HCT116 (cell line): ENCODE measurements at regions not wholly inside any gene's neighbourhood (a gene's known extent, or its start where the extent isn't known, plus 50 kb on each side); places are given as distances from the start of the nearest gene placed in this dataset.

Source experiments
- ATAC-seq: fragments of 200-7000 bp; cut with Tn5 transposase; 2 replicates; pipeline ENCODE4 v1.9.1; 2020; ENCODE audit warnings: mild to moderate bottlenecking, moderate library complexity
- BruUV-seq: library from RNA; stranded (reverse); fragments of 400-500 nt; replicated peaks from 2 replicates; lab custom pipeline; 2021; lab: Mats Ljungman, UMichigan
- CTCF ChIA-PET: fragments of 300-600 bp; sonication (Branson Sonifier 250); formaldehyde crosslinking; loops from one replicate; lab custom pipeline; 2021; ENCODE audit warnings: antibody characterized with exemption; lab: Charles Lee
- POLR2A ChIA-PET: fragments of 300-600, 350-600 bp; sonication (Branson Sonifier 250); formaldehyde crosslinking; loops from one replicate; lab custom pipeline; 2021; ENCODE audit warnings: antibody characterized with exemption; lab: Charles Lee
- RAD21 ChIA-PET, 2 experiments: fragments of 300-600 bp; sonication (Branson Sonifier 250); formaldehyde crosslinking; loops; one replicate each; lab custom pipeline; 2023; ENCODE audit warnings: low total read pairs in 2 of 2; ENCODE audit not compliant: uncharacterized antibody in 2 of 2, unreplicated experiment in 2 of 2, low non-redundant PET in 1 of 2; lab: Charles Lee
- DNase-seq: peaks from one replicate; pipeline ENCODE4 v3.0.0-alpha.2; 2010; ENCODE audit warnings: low read depth, low spot score
- H2AFZ ChIP-seq: fragments of 200-600 bp; shearing (Covaris generic), sonication (generic); 2 replicates; pipeline ENCODE4 v1.6.1; 2017; ENCODE audit warnings: low read depth, mixed run types, mixed read lengths, antibody characterized with exemption, low read length; ENCODE audit not compliant: poor library complexity, severe bottlenecking
- H3K27ac ChIP-seq: 2 replicates; pipeline ENCODE4 v1.5.1; 2012; ENCODE audit warnings: low read depth, low read length
- H3K27me3 ChIP-seq: fragments of 200-600 bp; sonication (generic); 2 replicates; pipeline ENCODE4 v1.6.1; 2016; ENCODE audit warnings: mixed run types, low read length, mixed read lengths; ENCODE audit not compliant: insufficient read depth
- H3K36me3 ChIP-seq, 2 experiments: fragments of 200-500 bp in 1 of 2; fragments of 200-600 bp in 1 of 2; sonication (Bioruptor generic) in 1 of 2; sonication (generic) in 1 of 2; 2 replicates each; pipeline versions ENCODE4 v1.5.1 to v1.6.1; 2014 to 2016; ENCODE audit warnings: low read length in 2 of 2, inconsistent platforms in 1 of 2, mixed read lengths in 1 of 2, mixed run types in 1 of 2; ENCODE audit not compliant: insufficient read depth in 2 of 2, control insufficient read depth in 1 of 2
- H3K4me1 ChIP-seq, 2 experiments: fragments of 200-600 bp in 1 of 2; sonication (generic) in 1 of 2; 2 replicates each; pipeline versions ENCODE4 v1.5.1 to v1.6.1; 2012 to 2017; ENCODE audit warnings: low read length in 2 of 2, inconsistent platforms in 1 of 2, mild to moderate bottlenecking in 1 of 2, mixed read lengths in 1 of 2, mixed run types in 1 of 2, moderate library complexity in 1 of 2; ENCODE audit not compliant: insufficient read depth in 2 of 2, control insufficient read depth in 1 of 2
- H3K4me2 ChIP-seq: fragments of 200-600 bp; sonication (generic); 2 replicates; pipeline ENCODE4 v1.6.1; 2017; ENCODE audit warnings: mixed run types, low read length, mixed read lengths
- H3K4me3 ChIP-seq, 2 experiments: fragments of 200-600 bp in 1 of 2; sonication (generic) in 1 of 2; replicated peaks in 1 of 2; 2 replicates each; pipeline ENCODE4 v1.5.1; 2011 to 2016; ENCODE audit warnings: low read length in 2 of 2, control low read depth in 1 of 2, low read depth in 1 of 2, mild to moderate bottlenecking in 1 of 2, mixed read lengths in 1 of 2, mixed run types in 1 of 2
- H3K79me2 ChIP-seq: fragments of 200-600 bp; sonication (generic); 2 replicates; pipeline ENCODE4 v1.6.1; 2017; ENCODE audit warnings: mild to moderate bottlenecking, mixed run types, low read length, moderate library complexity, mixed read lengths; ENCODE audit not compliant: insufficient read depth
- H3K9ac ChIP-seq: fragments of 200-600 bp; sonication (generic); 2 replicates; pipeline ENCODE4 v1.6.1; 2016; ENCODE audit warnings: low read length, mixed read lengths
- H3K9me2 ChIP-seq: fragments of 200-600 bp; sonication (generic), shearing (Covaris generic); 2 replicates; pipeline ENCODE4 v1.6.1; 2017; ENCODE audit warnings: mixed run types, mild to moderate bottlenecking, moderate library complexity; ENCODE audit not compliant: insufficient read depth
- H3K9me3 ChIP-seq, 2 experiments: fragments of 200-500 bp in 1 of 2; fragments of 200-600 bp in 1 of 2; sonication (Bioruptor generic) in 1 of 2; sonication (generic) in 1 of 2; 2 replicates each; pipeline ENCODE4 v1.6.1; 2014 to 2017; ENCODE audit warnings: low read length in 2 of 2, mixed read lengths in 2 of 2, inconsistent platforms in 1 of 2, low read depth in 1 of 2, mild to moderate bottlenecking in 1 of 2, mixed run types in 1 of 2, moderate library complexity in 1 of 2; ENCODE audit not compliant: control insufficient read depth in 1 of 2, insufficient read depth in 1 of 2
- H4K20me1 ChIP-seq: fragments of 200-600 bp; sonication (generic), shearing (Covaris generic); 2 replicates; pipeline ENCODE4 v1.6.1; 2017; ENCODE audit warnings: mixed run types, mild to moderate bottlenecking, moderate library complexity; ENCODE audit not compliant: insufficient read depth
- ATF3 ChIP-seq: IDR thresholded peaks from 2 replicates; pipeline ENCODE4 v1.6.1; 2012
- CBX3 ChIP-seq: IDR thresholded peaks from 2 replicates; pipeline ENCODE4 v1.6.1; 2012; ENCODE audit warnings: low read depth
- EZH2 ChIP-seq: fragments of 200-600 bp; sonication (generic); IDR thresholded peaks from 2 replicates; pipeline ENCODE4 v1.6.1; 2017; ENCODE audit warnings: antibody characterized with exemption, mixed run types
- EZH2phosphoT487 ChIP-seq: fragments of 200-600 bp; IDR thresholded peaks from 2 replicates; pipeline ENCODE4 v1.6.1; 2018; ENCODE audit warnings: antibody characterized with exemption, borderline replicate concordance
- FOSL1 ChIP-seq: IDR thresholded peaks from 2 replicates; pipeline ENCODE4 v1.6.1; 2012; ENCODE audit warnings: low read depth
- JUND ChIP-seq: IDR thresholded peaks from 2 replicates; pipeline ENCODE4 v1.6.1; 2012
- POLR2AphosphoS5 ChIP-seq: IDR thresholded peaks from 2 replicates; pipeline ENCODE4 v1.6.1; 2011; ENCODE audit warnings: mild to moderate bottlenecking, low read depth, low read length, moderate library complexity
- RAD21 ChIP-seq: IDR thresholded peaks from 2 replicates; pipeline ENCODE4 v1.6.1; 2012; ENCODE audit warnings: low read depth, mild to moderate bottlenecking
- REST ChIP-seq: IDR thresholded peaks from 2 replicates; pipeline ENCODE4 v1.6.1; 2012; ENCODE audit warnings: low read depth
- SIN3A ChIP-seq: IDR thresholded peaks from 2 replicates; pipeline ENCODE4 v1.6.1; 2012; ENCODE audit warnings: low read depth
- SP1 ChIP-seq: IDR thresholded peaks from 2 replicates; pipeline ENCODE4 v1.6.1; 2012; ENCODE audit warnings: low read depth
- SRF ChIP-seq: IDR thresholded peaks from 2 replicates; pipeline ENCODE4 v1.6.1; 2012; ENCODE audit warnings: low read depth
- YY1 ChIP-seq: IDR thresholded peaks from 2 replicates; pipeline ENCODE4 v1.6.1; 2011; ENCODE audit warnings: low read length, low read depth, moderate library complexity, mild to moderate bottlenecking; ENCODE audit not compliant: insufficient replicate concordance; ENCODE audit errors: extremely low read depth
- ZBTB33 ChIP-seq: IDR thresholded peaks from 2 replicates; pipeline ENCODE4 v1.6.1; 2011; ENCODE audit warnings: mild to moderate bottlenecking, low read length, moderate library complexity; ENCODE audit not compliant: insufficient replicate concordance; ENCODE audit errors: extremely low read depth
- ZFX ChIP-seq: fragments of 450-650 bp; IDR thresholded peaks from 2 replicates; pipeline ENCODE4 v1.6.1; 2017
- ZNF274 ChIP-seq: fragments of 200-500 bp; sonication (Bioruptor generic); IDR thresholded peaks from 2 replicates; pipeline ENCODE4 v1.6.1; 2014; ENCODE audit warnings: mild to moderate bottlenecking, low read depth, low read length, inconsistent platforms
- intact Hi-C: fragments of 100-400 bp; cut with micrococcal nuclease; formaldehyde crosslinking; loops from 2 replicates; pipeline ENCODE4 v1.10.0; 2022

- TF ChIP-seq SRF = no peak
- TF ChIP-seq POLR2AphosphoS5 = no peak
- no peak for TF ChIP-seq EZH2
- no peak for TF ChIP-seq SIN3A
- no peak for TF ChIP-seq CBX3
- TF ChIP-seq ZFX = no peak
- TF ChIP-seq SP1 = no peak
- TF ChIP-seq RAD21 = no peak
- TF ChIP-seq YY1 = no peak
- TF ChIP-seq EZH2phosphoT487 = no peak
- no peak for TF ChIP-seq ZNF274
- TF ChIP-seq FOSL1 = no peak
- TF ChIP-seq ATF3 = no peak
- no peak for TF ChIP-seq JUND
- TF ChIP-seq REST = no peak
- no peak for TF ChIP-seq ZBTB33
- Histone ChIP-seq H3K36me3 (no peaks in the 10 kb centered on the region), H3K4me2 (no peak overlapping the region), H3K79me2 (no peaks in the 10 kb centered on the region), H3K4me1 (no peaks in the 10 kb centered on the region), H3K27me3 (no peaks in the 10 kb centered on the region), H3K27ac (no peak overlapping the region), H2AFZ (no peak overlapping the region), H4K20me1 (no peaks in the 10 kb centered on the region), H3K9ac (no peak overlapping the region), H3K9me2 (no peaks in the 10 kb centered on the region), H3K4me3 (no peak overlapping the region), H3K9me3 (peaks cover 0 to 9% of the 10 kb centered on the region in 2 experiments; a peak in 2 of 4 replicates)
- DNase-seq (no peak), ATAC-seq (no peak)
- ChIA-PET CTCF (no interaction called here), RAD21 (no interaction called here), POLR2A (no interaction called here)
- BruUV-seq = no TSS peak
- intact Hi-C loops = no loop called here
Observed at GRCh38 chr19:21621671-21622070, 116.3 kb downstream of the ZNF429 start.
